A549 (cell line): ENCODE measurements at regions not wholly inside any gene's neighbourhood (a gene's known extent, or its start where the extent isn't known, plus 50 kb on each side); places are given as distances from the start of the nearest gene placed in this dataset.

Source experiments
- BHLHE40 ChIP-seq: IDR thresholded peaks from 2 replicates; pipeline ENCODE4 v1.6.1; 2012; ENCODE audit warnings: low read depth, low read length, inconsistent platforms
- HMGXB4 ChIP-seq: fragments of 250-450 bp; sonication (Bioruptor Pico); IDR thresholded peaks from 2 replicates; pipeline ENCODE4 v1.5.0; 2021; ENCODE audit warnings: mild to moderate bottlenecking, moderate library complexity, borderline replicate concordance
- JUN ChIP-seq, 2 experiments: fragments of >200 bp; sonication (Bioruptor Twin); formaldehyde crosslinking; IDR thresholded peaks; 2 replicates in 1 of 2; 3 replicates in 1 of 2; pipeline ENCODE4 v1.6.1; 2016 to 2017
- MAFK ChIP-seq: fragments of 450-650 bp; IDR thresholded peaks from 2 replicates; pipeline ENCODE4 v1.6.1; 2014; ENCODE audit not compliant: partially characterized antibody
- MYC ChIP-seq: IDR thresholded peaks from 2 replicates; pipeline ENCODE4 v1.6.1; 2012; ENCODE audit warnings: mild to moderate bottlenecking, inconsistent platforms, low read length, improper control_type of control experiment, borderline replicate concordance
- NPAS2 ChIP-seq: fragments of 250-450 bp; sonication (Bioruptor Pico); IDR thresholded peaks from 2 replicates; pipeline ENCODE4 v1.8.0; 2022; ENCODE audit warnings: mild to moderate bottlenecking, moderate library complexity, borderline replicate concordance
- POLR2A ChIP-seq: IDR thresholded peaks from 2 replicates; pipeline ENCODE4 v1.6.1; 2012; ENCODE audit warnings: mild to moderate bottlenecking, low read length
- RAD21 ChIP-seq, 2 experiments: fragments of >200 bp in 1 of 2; sonication (Bioruptor Twin) in 1 of 2; formaldehyde crosslinking in 1 of 2; IDR thresholded peaks in 1 of 2; conservative IDR thresholded peaks in 1 of 2; 2 replicates in 1 of 2; 3 replicates in 1 of 2; pipeline ENCODE4 v1.6.1; 2012 to 2018; ENCODE audit warnings: inconsistent platforms in 1 of 2
- TP53 ChIP-seq: fragments of 250-450 bp; sonication (Bioruptor Pico); IDR thresholded peaks from 2 replicates; pipeline ENCODE4 v1.5.0; 2021; ENCODE audit warnings: mild to moderate bottlenecking, moderate library complexity
- ZSCAN20 ChIP-seq: fragments of 250-450 bp; sonication (Bioruptor Pico); IDR thresholded peaks from 2 replicates; pipeline ENCODE4 v1.8.0; 2022; ENCODE audit warnings: mild to moderate bottlenecking, moderate library complexity
- TF ChIP-seq, protein P1 (sequence below): fragments of >200 bp; sonication (Bioruptor Twin); formaldehyde crosslinking; IDR thresholded peaks from 3 replicates; pipeline ENCODE4 v1.5.1; 2016

DNA sequence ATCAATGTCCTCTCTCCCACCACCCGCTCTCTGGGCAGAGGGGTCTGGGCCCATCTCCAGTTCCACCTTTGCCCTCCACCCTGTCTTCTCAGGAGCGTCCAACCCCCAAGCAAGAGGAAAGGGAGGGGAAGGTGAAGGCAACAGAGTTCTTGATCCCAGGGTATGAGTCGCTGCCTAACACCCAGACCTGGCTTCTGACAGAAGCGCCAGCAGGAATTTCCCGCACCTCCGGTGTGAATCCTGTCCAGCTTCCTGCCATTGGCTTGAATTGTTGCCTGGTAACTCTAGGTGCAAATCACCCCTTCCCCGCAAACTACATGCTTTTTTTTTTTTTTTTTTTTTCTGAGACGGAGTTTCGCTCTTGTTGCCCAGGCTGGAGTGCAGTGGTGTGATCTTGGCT, 84.2 kb upstream of the IER5L start:
- TF ChIP-seq, protein P1, sequence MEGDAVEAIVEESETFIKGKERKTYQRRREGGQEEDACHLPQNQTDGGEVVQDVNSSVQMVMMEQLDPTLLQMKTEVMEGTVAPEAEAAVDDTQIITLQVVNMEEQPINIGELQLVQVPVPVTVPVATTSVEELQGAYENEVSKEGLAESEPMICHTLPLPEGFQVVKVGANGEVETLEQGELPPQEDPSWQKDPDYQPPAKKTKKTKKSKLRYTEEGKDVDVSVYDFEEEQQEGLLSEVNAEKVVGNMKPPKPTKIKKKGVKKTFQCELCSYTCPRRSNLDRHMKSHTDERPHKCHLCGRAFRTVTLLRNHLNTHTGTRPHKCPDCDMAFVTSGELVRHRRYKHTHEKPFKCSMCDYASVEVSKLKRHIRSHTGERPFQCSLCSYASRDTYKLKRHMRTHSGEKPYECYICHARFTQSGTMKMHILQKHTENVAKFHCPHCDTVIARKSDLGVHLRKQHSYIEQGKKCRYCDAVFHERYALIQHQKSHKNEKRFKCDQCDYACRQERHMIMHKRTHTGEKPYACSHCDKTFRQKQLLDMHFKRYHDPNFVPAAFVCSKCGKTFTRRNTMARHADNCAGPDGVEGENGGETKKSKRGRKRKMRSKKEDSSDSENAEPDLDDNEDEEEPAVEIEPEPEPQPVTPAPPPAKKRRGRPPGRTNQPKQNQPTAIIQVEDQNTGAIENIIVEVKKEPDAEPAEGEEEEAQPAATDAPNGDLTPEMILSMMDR: no peak
- TF ChIP-seq MYC (no peak), MAFK (no peak), RAD21 (conservative IDR thresholded peaks at IDR 0.05 in 1 of 2, IDR thresholded peaks at IDR 0.05 in 1 of 2) (no peak), NPAS2 (CRISPR knock-in tag) (no peak), JUN (IDR thresholded peaks at IDR 0.05) (no peak), HMGXB4 (CRISPR knock-in tag) (no peak), ZSCAN20 (CRISPR knock-in tag) (no peak), TP53 (CRISPR knock-in tag) (no peak), POLR2A (no peak), BHLHE40 (no peak)
